Stomach (tissue), 4 donors: ENCODE measurements at regions not wholly inside any gene's neighbourhood (a gene's known extent, or its start where the extent isn't known, plus 50 kb on each side); places are given as distances from the start of the nearest gene placed in this dataset.

Source experiments
- POLR2A ChIP-seq, 4 donors: fragments of 450-650 bp; IDR thresholded peaks; one replicate each; pipeline ENCODE4 v1.6.1; 2016; ENCODE audit warnings: antibody characterized with exemption in 4 of 4, control low read depth in 2 of 4, mild to moderate bottlenecking in 1 of 4, moderate library complexity in 1 of 4
- POLR2AphosphoS5 ChIP-seq, 3 donors: sonication (generic); formaldehyde crosslinking; IDR thresholded peaks; one replicate each; pipeline ENCODE4 v1.6.1; 2016; ENCODE audit warnings: antibody characterized with exemption in 3 of 3
- TF ChIP-seq, protein P1 (sequence below), 7 experiments: fragments of 450-650 bp in 4 of 7; fragments of 200-600 bp in 3 of 7; sonication (generic) in 3 of 7; IDR thresholded peaks; one replicate each; pipeline ENCODE4 v1.5.1; 2016 to 2019; ENCODE audit warnings: antibody characterized with exemption in 7 of 7, control low read depth in 2 of 7, mild to moderate bottlenecking in 1 of 7

DNA sequence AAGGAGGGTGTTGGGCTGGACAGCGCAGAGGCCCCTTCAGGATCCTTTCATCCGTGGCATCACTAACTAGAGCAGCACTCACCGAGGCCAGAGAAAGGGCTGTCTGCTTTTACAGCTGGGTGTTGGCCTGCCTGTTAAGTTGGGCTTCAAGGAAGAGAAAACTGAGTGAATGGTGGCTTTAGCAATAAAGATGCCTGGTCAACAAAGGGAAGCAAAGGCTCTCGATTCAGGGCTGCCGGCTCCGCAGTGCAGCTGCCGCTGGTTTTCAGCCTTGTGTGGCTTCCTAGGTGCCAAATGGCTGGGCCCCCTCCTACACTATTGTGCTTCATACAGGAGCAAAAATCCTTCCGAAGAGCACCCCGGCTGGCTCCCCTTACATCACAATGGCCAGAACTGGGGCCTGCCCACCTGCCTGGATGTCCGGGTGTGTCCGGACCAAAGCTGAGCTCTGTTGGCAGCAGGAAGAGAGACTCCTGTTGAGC is 61.0 kb upstream of the GPR45 start:
- TF ChIP-seq POLR2A (IDR thresholded peaks at IDR 0.05): no peak
- TF ChIP-seq, protein P1, sequence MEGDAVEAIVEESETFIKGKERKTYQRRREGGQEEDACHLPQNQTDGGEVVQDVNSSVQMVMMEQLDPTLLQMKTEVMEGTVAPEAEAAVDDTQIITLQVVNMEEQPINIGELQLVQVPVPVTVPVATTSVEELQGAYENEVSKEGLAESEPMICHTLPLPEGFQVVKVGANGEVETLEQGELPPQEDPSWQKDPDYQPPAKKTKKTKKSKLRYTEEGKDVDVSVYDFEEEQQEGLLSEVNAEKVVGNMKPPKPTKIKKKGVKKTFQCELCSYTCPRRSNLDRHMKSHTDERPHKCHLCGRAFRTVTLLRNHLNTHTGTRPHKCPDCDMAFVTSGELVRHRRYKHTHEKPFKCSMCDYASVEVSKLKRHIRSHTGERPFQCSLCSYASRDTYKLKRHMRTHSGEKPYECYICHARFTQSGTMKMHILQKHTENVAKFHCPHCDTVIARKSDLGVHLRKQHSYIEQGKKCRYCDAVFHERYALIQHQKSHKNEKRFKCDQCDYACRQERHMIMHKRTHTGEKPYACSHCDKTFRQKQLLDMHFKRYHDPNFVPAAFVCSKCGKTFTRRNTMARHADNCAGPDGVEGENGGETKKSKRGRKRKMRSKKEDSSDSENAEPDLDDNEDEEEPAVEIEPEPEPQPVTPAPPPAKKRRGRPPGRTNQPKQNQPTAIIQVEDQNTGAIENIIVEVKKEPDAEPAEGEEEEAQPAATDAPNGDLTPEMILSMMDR (IDR thresholded peaks at IDR 0.05): no peak
- no peak for TF ChIP-seq POLR2AphosphoS5 (IDR thresholded peaks at IDR 0.05)
